ENCODE measurements at regions not wholly inside any gene's neighbourhood (a gene's known extent, or its start where the extent isn't known, plus 50 kb on each side); places are given as distances from the start of the nearest gene placed in this dataset.

DNA sequence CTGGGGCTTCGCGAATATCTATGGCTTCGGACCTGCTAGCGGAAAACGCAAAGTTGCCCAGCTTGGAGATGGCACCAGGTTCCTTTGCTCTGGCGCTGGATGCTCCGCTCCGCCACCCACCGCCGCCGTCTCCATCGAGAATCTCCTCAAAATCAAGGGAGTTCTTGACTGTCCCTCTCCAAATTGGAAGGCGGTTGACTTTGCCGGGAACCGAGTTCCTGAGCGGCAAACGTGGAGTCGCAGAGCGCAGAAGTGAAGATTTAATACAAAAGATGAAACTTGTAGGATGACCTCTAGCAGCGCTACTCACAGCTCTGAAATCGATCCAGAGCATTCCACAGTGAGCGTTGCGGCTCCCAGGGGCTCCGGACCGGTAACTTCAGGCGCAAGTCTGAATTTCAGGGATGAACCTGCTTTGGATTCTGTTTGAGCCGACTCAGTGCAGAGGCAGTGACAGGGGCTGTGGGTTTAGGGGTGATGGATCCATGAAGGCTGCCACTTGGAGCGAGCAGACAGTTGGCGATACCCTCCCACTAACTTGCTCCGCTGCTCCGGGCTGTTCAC lies 1641.5 kb upstream of the C9orf72 start:
- no peak for DNase-seq (ENCODE audit: low read depth)
- no peak overlapping the region for H3K4me3 ChIP-seq (ENCODE audit: control insufficient read depth, low read depth, low read length)
- TF ChIP-seq, protein P1, sequence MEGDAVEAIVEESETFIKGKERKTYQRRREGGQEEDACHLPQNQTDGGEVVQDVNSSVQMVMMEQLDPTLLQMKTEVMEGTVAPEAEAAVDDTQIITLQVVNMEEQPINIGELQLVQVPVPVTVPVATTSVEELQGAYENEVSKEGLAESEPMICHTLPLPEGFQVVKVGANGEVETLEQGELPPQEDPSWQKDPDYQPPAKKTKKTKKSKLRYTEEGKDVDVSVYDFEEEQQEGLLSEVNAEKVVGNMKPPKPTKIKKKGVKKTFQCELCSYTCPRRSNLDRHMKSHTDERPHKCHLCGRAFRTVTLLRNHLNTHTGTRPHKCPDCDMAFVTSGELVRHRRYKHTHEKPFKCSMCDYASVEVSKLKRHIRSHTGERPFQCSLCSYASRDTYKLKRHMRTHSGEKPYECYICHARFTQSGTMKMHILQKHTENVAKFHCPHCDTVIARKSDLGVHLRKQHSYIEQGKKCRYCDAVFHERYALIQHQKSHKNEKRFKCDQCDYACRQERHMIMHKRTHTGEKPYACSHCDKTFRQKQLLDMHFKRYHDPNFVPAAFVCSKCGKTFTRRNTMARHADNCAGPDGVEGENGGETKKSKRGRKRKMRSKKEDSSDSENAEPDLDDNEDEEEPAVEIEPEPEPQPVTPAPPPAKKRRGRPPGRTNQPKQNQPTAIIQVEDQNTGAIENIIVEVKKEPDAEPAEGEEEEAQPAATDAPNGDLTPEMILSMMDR (conservative IDR thresholded peaks at IDR 0.05; ENCODE audit: control insufficient read depth, insufficient read depth, low read depth, low read length) = no peak

DNA sequence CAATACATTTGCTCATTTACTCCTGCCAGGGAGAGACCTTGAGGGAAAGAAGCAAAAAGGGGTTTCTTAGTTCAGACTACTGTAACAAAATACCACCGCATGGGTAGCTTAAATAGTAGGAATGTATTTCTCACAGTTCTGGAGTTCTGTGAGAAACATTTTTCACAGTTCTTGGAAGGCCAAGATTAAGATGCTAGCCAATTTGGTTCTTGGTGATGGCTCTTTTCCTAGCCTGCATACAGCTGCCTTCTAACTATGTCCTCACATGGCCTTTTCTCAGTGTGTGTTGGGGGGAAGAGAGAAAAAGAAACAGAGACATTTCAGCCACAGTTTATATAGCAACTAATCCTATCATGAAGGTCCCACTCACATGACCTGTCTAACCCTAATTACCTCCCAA lies 1644.7 kb upstream of the C9orf72 start:
- no peak overlapping the region for H3K4me3 ChIP-seq (ENCODE audit: control insufficient read depth, low read depth, low read length)
- TF ChIP-seq, protein P1 (conservative IDR thresholded peaks at IDR 0.05; ENCODE audit: control insufficient read depth, insufficient read depth, low read depth, low read length) = no peak
- no peak for DNase-seq (ENCODE audit: low read depth)

GRCh38 chr9:29220596-29221251 lies 1647.4 kb upstream of the C9orf72 start:
- no peak overlapping the region for H3K4me3 ChIP-seq (ENCODE audit: control insufficient read depth, low read depth, low read length)
- TF ChIP-seq, protein P1 (conservative IDR thresholded peaks at IDR 0.05; ENCODE audit: control insufficient read depth, insufficient read depth, low read depth, low read length) = no peak
- no peak for DNase-seq (ENCODE audit: low read depth)

DNA sequence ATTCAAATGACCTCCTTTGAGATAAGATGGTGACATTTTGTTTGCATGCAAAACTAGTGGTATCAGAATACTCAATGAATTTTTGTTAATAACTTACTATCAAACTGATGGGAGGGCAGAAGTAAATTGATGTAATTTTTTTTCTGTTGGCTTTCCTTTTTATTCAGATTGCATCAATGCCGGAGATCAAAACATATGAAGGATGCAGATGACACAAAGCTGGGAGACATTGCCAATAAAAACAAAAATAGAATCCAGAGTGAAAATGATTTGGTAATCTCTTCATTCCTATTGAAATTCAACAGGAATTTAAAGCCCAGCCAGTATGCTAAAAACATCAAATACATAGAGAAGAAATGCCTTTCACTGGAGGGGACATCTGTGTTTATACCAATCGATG lies 1655.3 kb upstream of the C9orf72 start:
- TF ChIP-seq, protein P1 (conservative IDR thresholded peaks at IDR 0.05; ENCODE audit: control insufficient read depth, insufficient read depth, low read depth, low read length) = no peak
- H3K4me3 ChIP-seq (ENCODE audit: control insufficient read depth, low read depth, low read length) = no peak overlapping the region
- DNase-seq (ENCODE audit: low read depth) = no peak

DNA sequence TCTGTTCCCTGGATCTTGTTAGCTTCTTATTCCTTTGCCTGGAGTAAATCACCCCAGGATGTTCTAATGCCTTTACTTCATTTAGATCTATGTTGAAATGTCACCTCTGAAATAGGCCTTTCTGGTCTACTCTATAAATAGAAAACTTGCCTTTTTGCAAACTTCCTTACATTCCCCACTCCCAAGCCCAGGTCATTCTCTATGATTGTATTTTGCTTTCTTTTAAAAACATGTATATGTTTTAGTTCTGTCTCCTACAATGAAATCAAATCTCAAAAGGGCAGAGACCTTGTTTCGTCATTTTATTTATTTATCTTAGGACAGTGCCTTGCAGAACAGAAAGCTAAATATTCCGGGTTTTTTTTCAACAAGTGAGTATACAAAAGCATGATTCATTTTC lies 1657.7 kb upstream of the C9orf72 start:
- TF ChIP-seq, protein P1 (conservative IDR thresholded peaks at IDR 0.05; ENCODE audit: control insufficient read depth, insufficient read depth, low read depth, low read length) = no peak
- no peak overlapping the region for H3K4me3 ChIP-seq (ENCODE audit: control insufficient read depth, low read depth, low read length)
- DNase-seq (ENCODE audit: low read depth) = no peak

GRCh38 chr9:29233193-29233592 lies 1659.9 kb upstream of the C9orf72 start:
- H3K4me3 ChIP-seq (ENCODE audit: control insufficient read depth, low read depth, low read length) = no peak overlapping the region
- TF ChIP-seq, protein P1 (conservative IDR thresholded peaks at IDR 0.05; ENCODE audit: control insufficient read depth, insufficient read depth, low read depth, low read length) = no peak
- DNase-seq (ENCODE audit: low read depth) = no peak
